Adrenal gland (tissue), 9 donors: ENCODE measurements at regions not wholly inside any gene's neighbourhood (a gene's known extent, or its start where the extent isn't known, plus 50 kb on each side); places are given as distances from the start of the nearest gene placed in this dataset.

Source experiments
- DNase-seq, 7 donors: peaks; one replicate each; pipeline ENCODE4 v3.0.0-alpha.2; 2019 to 2020
- H3K27ac ChIP-seq, 5 donors: fragments of 200-600 bp; sonication (generic) in 4 of 5; 1 replicate in 3 of 5; 2 replicates in 2 of 5; pipeline versions ENCODE4 v1.5.1 to v1.8.0; 2016 to 2020; ENCODE audit warnings: mild to moderate bottlenecking in 1 of 5
- H3K27me3 ChIP-seq: fragments of 200-600 bp; 2 replicates; pipeline ENCODE4 v1.8.0; 2021
- H3K36me3 ChIP-seq, 2 donors: fragments of 200-600 bp; replicated peaks in 1 of 2; 1 replicate in 1 of 2; 2 replicates in 1 of 2; pipeline versions ENCODE4 v1.5.1 to v1.8.0; 2018 to 2022
- H3K4me1 ChIP-seq, 2 donors: fragments of 200-600 bp; replicated peaks in 1 of 2; 1 replicate in 1 of 2; 2 replicates in 1 of 2; pipeline versions ENCODE4 v1.5.1 to v1.8.0; 2018 to 2021
- H3K4me3 ChIP-seq, 4 donors: fragments of 200-600 bp; sonication (generic) in 3 of 4; one replicate each; pipeline ENCODE4 v1.5.1; 2016 to 2018
- H3K9me3 ChIP-seq, 3 donors: fragments of 200-600 bp; sonication (generic) in 1 of 3; replicated peaks in 1 of 3; 1 replicate in 2 of 3; 2 replicates in 1 of 3; pipeline versions ENCODE4 v1.5.1 to v1.8.0; 2016 to 2021
- CTCF ChIP-seq, 6 experiments: fragments of 450-650 bp in 4 of 6; fragments of 200-600 bp in 2 of 6; sonication (generic) in 1 of 6; IDR thresholded peaks; 1 replicate in 5 of 6; 2 replicates in 1 of 6; pipeline versions ENCODE4 v1.5.1 to v1.8.0; 2016 to 2021; ENCODE audit warnings: antibody characterized with exemption in 6 of 6, mild to moderate bottlenecking in 2 of 6, moderate library complexity in 1 of 6
- POLR2A ChIP-seq, 2 donors: fragments of 450-650 bp; IDR thresholded peaks; one replicate each; pipeline ENCODE4 v1.6.1; 2017; ENCODE audit warnings: antibody characterized with exemption in 2 of 2, mild to moderate bottlenecking in 2 of 2, moderate library complexity in 1 of 2
- WGBS, 4 donors: extraction: QIAGEN DNeasy Blood & Tissue Kit in 2 of 4; methylation state at CpG; one replicate each; pipeline versions ENCODE4 v1.1.5 to v1.1.7; 2013 to 2017; 5-methylcytosine and 5-hydroxymethylcytosine counted together
- intact Hi-C, 2 donors: fragments of 100-400 bp; cut with DNase I; formaldehyde crosslinking; loops; one replicate each; pipeline versions ENCODE4 v1.14.1 to v1.15.0; 2022 to 2023
- donor health status: healthy with polysubstance abuse.
- donor health status: Bipolar disorder and iron deficiency.
- donor health status: DM: yes; HTN: yes; CAD: no.
- donor health status: DM: no; HTN: no; CAD: no.
- donor health status: DM: no; HTN: no; CAD: no.

GRCh38 chr3:115396801-115397200 lies 226.5 kb upstream of the GAP43 start:
- intact Hi-C loops = no loop called here
- Histone ChIP-seq H3K9me3 (no peaks in the 10 kb centered on the region), H3K4me3 (no peak overlapping the region), H3K36me3 (no peaks in the 10 kb centered on the region), H3K27ac (no peak overlapping the region), H3K4me1 (peaks cover 0 to 4% of the 10 kb centered on the region in 2 donors), H3K27me3 (no peaks in the 10 kb centered on the region)
- no peak for TF ChIP-seq CTCF (IDR thresholded peaks at IDR 0.05)
- TF ChIP-seq POLR2A (IDR thresholded peaks at IDR 0.05) = no peak
- WGBS, 4 donors = 92 to 97% (median 95%) methylated on average over 1 of the region's 1 CpG
- no peak for DNase-seq

DNA sequence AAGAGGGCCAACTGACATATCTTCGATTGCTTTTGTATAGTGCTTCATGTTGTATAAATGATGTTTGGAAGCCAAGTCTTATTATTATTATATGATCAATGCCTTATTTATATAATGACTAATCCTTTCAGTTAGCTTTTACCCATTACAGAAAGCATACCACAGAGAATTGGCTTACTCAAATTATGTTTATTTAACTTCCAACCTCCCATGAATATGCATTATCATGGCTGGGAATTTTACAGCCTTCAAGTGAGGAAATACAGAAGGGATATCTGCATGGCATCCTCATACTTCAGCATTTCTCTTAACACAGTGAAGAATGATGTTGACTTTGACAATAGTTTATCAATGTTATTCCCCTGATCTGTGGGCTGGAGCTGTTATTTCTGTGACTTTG lies 225.9 kb upstream of the GAP43 start:
- TF ChIP-seq CTCF (IDR thresholded peaks at IDR 0.05) (no peak), POLR2A (IDR thresholded peaks at IDR 0.05) (no peak)
- intact Hi-C loops = no loop called here
- Histone ChIP-seq H3K27me3 (no peaks in the 10 kb centered on the region), H3K4me1 (peaks cover 0 to 8% of the 10 kb centered on the region in 2 donors), H3K4me3 (no peak overlapping the region), H3K9me3 (no peaks in the 10 kb centered on the region), H3K27ac (no peak overlapping the region), H3K36me3 (no peaks in the 10 kb centered on the region)
- WGBS, 4 donors = 79 to 91% (median 84%) methylated on average over 1 of the region's 1 CpG
- no peak for DNase-seq

DNA sequence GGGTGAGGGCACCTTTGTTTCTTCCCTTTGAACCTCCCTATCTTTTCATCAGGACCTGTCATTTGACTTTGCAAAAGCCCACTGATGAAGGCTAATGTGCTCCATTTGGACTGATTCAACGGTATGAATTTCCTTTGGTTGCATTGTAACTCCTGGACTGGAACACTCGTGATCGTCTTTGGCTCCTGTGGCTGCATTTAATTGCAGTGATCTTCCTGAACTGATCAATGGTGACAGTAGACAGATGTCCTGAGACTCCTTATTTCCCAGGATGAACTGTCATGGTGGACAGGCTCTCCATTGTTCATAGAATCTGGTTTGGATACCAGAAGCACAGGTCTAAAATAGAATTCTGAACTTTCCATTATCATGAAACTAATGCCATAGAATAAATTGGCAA lies 224.8 kb upstream of the GAP43 start:
- Histone ChIP-seq H3K27me3 (no peaks in the 10 kb centered on the region), H3K27ac (no peak overlapping the region), H3K4me3 (no peak overlapping the region), H3K36me3 (no peaks in the 10 kb centered on the region), H3K9me3 (no peaks in the 10 kb centered on the region), H3K4me1 (peaks cover 0 to 8% of the 10 kb centered on the region in 2 donors)
- intact Hi-C loops = no loop called here
- 90 to 93% (median 92%) methylated on average over 3 of the region's 3 CpGs for WGBS, 4 donors
- TF ChIP-seq POLR2A (IDR thresholded peaks at IDR 0.05) (no peak), CTCF (IDR thresholded peaks at IDR 0.05) (no peak)
- DNase-seq = no peak

DNA sequence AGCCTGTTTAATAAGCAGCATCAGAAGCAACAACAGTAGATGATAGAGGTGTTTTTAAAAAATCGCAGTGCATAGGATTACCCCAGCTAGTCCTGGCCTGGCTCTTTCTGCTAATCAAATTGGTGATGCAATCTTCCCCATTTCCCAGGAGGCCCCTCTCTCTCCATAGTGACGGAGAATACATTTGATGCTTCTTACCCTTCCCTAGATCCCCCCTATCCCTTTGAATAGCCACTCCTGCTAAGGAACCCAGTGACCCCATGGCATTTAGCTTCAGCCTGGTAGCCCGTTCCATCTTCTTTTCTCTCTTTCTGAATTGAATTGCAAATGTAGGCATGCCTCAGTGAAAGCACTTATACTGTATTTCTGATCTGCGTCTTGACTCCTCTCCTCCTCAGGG lies 223.6 kb upstream of the GAP43 start:
- WGBS, 4 donors = 85 to 98% (median 89%) methylated on average over 4 of the region's 4 CpGs
- H3K27ac ChIP-seq = no peak overlapping the region

More for the DNA sequence above, 223.6 kb upstream of the GAP43 start:
- intact Hi-C loops = no loop called here
- no peaks in the 10 kb centered on the region for H3K36me3 ChIP-seq
- H3K4me1 ChIP-seq = peaks cover 0 to 8% of the 10 kb centered on the region in 2 donors
- no peak overlapping the region for H3K4me3 ChIP-seq
- DNase-seq = no peak
- H3K27me3 ChIP-seq = no peaks in the 10 kb centered on the region
- TF ChIP-seq POLR2A (IDR thresholded peaks at IDR 0.05) = no peak
- TF ChIP-seq CTCF (IDR thresholded peaks at IDR 0.05) = no peak
- no peaks in the 10 kb centered on the region for H3K9me3 ChIP-seq
